ENCODE measurements at regions not wholly inside any gene's neighbourhood (a gene's known extent, or its start where the extent isn't known, plus 50 kb on each side); places are given as distances from the start of the nearest gene placed in this dataset.
"Not testable (repeated sequence)": the region's sequence is repeated elsewhere in the genome, so short reads cannot be mapped to it uniquely, and the experiment has no call there.

GRCh38 chr2:195572895-195573683 lies 83.9 kb upstream of the SLC39A10 start:
- H3K9me3 ChIP-seq = no peaks in the 10 kb centered on the region
- DNase-seq = no peak
- no peaks in the 10 kb centered on the region for H3K27me3 ChIP-seq
- no peaks in the 10 kb centered on the region for H3K36me3 ChIP-seq
- TF ChIP-seq, protein P1, sequence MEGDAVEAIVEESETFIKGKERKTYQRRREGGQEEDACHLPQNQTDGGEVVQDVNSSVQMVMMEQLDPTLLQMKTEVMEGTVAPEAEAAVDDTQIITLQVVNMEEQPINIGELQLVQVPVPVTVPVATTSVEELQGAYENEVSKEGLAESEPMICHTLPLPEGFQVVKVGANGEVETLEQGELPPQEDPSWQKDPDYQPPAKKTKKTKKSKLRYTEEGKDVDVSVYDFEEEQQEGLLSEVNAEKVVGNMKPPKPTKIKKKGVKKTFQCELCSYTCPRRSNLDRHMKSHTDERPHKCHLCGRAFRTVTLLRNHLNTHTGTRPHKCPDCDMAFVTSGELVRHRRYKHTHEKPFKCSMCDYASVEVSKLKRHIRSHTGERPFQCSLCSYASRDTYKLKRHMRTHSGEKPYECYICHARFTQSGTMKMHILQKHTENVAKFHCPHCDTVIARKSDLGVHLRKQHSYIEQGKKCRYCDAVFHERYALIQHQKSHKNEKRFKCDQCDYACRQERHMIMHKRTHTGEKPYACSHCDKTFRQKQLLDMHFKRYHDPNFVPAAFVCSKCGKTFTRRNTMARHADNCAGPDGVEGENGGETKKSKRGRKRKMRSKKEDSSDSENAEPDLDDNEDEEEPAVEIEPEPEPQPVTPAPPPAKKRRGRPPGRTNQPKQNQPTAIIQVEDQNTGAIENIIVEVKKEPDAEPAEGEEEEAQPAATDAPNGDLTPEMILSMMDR (IDR thresholded peaks at IDR 0.05) = no peak
- intact Hi-C loops (cut with DNase I; ENCODE audit: low total_unique reads) = no loop called here
- H3K4me1 ChIP-seq = peaks cover 0 to 6% (median 0%) of the 10 kb centered on the region in 4 donors
- H3K4me3 ChIP-seq = no peak overlapping the region
- H3K27ac ChIP-seq = no peak overlapping the region

DNA sequence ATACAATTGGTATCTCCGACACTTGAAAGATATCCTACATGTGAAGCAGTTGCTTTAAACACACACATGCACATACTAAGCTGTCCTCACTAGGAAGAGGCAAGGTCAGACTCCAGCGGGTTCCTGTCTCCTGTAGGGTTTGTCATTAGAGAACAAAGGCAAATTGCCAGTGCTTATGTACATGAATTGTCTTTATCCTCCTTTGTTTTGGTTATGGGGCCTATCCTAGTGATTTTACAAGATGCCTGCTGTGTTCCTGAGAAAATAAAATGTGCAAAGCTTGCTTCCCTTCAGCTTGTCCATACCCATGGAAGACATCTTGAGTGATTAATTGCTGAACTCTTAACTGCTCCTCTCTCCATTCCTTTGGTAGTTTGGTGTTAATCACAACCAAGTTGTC lies 86.7 kb upstream of the SLC39A10 start:
- intact Hi-C loops (cut with DNase I; ENCODE audit: low total_unique reads) = no loop called here
- Histone ChIP-seq H3K36me3 (no peaks in the 10 kb centered on the region), H3K9me3 (no peaks in the 10 kb centered on the region), H3K27me3 (no peaks in the 10 kb centered on the region), H3K4me3 (no peak overlapping the region), H3K4me1 (no peaks in the 10 kb centered on the region), H3K27ac (no peak overlapping the region)
- TF ChIP-seq, protein P1 (IDR thresholded peaks at IDR 0.05) = no peak
- no peak for DNase-seq

GRCh38 chr2:195569255-195569654 lies 87.8 kb upstream of the SLC39A10 start:
- no peaks in the 10 kb centered on the region for H3K4me1 ChIP-seq
- H3K27me3 ChIP-seq = no peaks in the 10 kb centered on the region
- intact Hi-C loops (cut with DNase I; ENCODE audit: low total_unique reads) = no loop called here
- H3K9me3 ChIP-seq = no peaks in the 10 kb centered on the region
- TF ChIP-seq, protein P1 (IDR thresholded peaks at IDR 0.05) = no peak
- H3K27ac ChIP-seq = no peak overlapping the region
- no peak overlapping the region for H3K4me3 ChIP-seq
- no peaks in the 10 kb centered on the region for H3K36me3 ChIP-seq
- DNase-seq = no peak

GRCh38 chr2:195564625-195565135 lies 92.3 kb upstream of the SLC39A10 start:
- H3K27ac ChIP-seq = not testable (repeated sequence)

GRCh38 chr2:195563857-195564512 lies 93.0 kb upstream of the SLC39A10 start:
- no peak for DNase-seq
- intact Hi-C loops (cut with DNase I; ENCODE audit: low total_unique reads) = no loop called here
- H3K4me3 ChIP-seq = no peak overlapping the region
- H3K4me1 ChIP-seq = no peaks in the 10 kb centered on the region
- no peaks in the 10 kb centered on the region for H3K36me3 ChIP-seq
- H3K9me3 ChIP-seq = no peaks in the 10 kb centered on the region
- H3K27ac ChIP-seq = no peak overlapping the region
- TF ChIP-seq, protein P1 (IDR thresholded peaks at IDR 0.05) = no peak
- no peaks in the 10 kb centered on the region for H3K27me3 ChIP-seq

More at GRCh38 chr2:195564625-195565135, 92.3 kb upstream of the SLC39A10 start:
- H3K4me1 ChIP-seq; DNase-seq; H3K36me3 ChIP-seq; H3K9me3 ChIP-seq; H3K27me3 ChIP-seq; intact Hi-C loops (cut with DNase I; ENCODE audit: low total_unique reads); H3K4me3 ChIP-seq: not testable (repeated sequence)

All from tibial artery (tissue), 4 donors.